ENCODE measurements at regions not wholly inside any gene's neighbourhood (a gene's known extent, or its start where the extent isn't known, plus 50 kb on each side); places are given as distances from the start of the nearest gene placed in this dataset.

DNA sequence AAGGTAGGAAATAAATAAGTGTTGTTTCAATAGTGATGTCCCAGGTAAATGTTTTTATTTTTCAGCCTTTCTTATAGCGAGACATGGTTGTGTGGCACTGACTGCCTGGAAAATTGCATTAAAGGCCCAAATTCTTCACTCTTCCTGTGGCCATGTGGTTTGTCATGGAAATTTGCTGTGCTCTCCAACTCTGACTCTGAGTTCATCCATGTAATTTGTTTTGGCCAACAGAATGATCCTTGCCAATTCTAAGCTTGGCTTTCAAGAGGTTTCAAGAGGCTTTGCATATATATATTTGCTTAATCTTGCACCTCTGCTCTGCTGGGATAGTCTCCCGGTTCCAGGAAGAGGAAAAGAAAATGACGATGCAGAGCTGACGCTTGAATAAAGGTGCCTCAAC is 107.5 kb upstream of the ARHGEF26 start:
- Mint-ChIP-seq H3K4me3 (no peak overlapping the region), H3K36me3 (ENCODE audit: low read depth) (no peaks in the 10 kb centered on the region), H3K27me3 (no peaks in the 10 kb centered on the region), H3K27ac (no peak overlapping the region), H3K4me1 (ENCODE audit: low read depth) (no peaks in the 10 kb centered on the region), H3K9me3 (no peaks in the 10 kb centered on the region)
- intact Hi-C loops (cut with micrococcal nuclease) = loop anchor here (10.0 kb wide), 2 partner anchors 229 to 989 kb away; no protein-coding TSS in a partner anchor

DNA sequence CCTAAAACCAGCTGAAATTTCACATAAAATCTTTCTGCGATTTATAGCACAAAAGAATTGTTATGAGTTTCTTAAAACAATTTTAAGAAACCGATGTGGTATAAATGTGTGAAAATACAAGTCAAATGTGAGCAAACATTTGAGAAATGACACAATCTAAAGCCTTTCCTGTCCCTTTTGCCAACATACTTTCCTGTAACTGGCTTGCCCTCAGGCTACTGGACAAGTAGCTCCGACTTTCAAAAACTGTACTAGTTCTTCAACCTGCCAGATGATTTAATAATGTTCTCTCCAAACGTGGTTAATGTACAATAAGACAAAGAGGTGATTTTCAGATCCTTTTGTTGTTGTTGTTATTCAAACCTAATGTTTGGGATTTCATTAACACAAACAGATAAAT is 105.9 kb upstream of the ARHGEF26 start:
- no peak overlapping the region for H3K27ac Mint-ChIP-seq
- intact Hi-C loops (cut with micrococcal nuclease) = loop anchor here (10.0 kb wide), 2 partner anchors 231 to 991 kb away; no protein-coding TSS in a partner anchor

GRCh38 chr3:154018100-154018696 is 103.0 kb upstream of the ARHGEF26 start:
- Mint-ChIP-seq H3K36me3 (ENCODE audit: low read depth) (no peaks in the 10 kb centered on the region), H3K27ac (no peak overlapping the region), H3K9me3 (no peaks in the 10 kb centered on the region), H3K4me3 (no peak overlapping the region), H3K27me3 (no peaks in the 10 kb centered on the region), H3K4me1 (ENCODE audit: low read depth) (no peaks in the 10 kb centered on the region)
- intact Hi-C loops (cut with micrococcal nuclease) = loop anchor here (10.0 kb wide), 2 partner anchors 233 to 993 kb away; no protein-coding TSS in a partner anchor

More for the DNA sequence above, 105.9 kb upstream of the ARHGEF26 start:
- H3K27me3 Mint-ChIP-seq = no peaks in the 10 kb centered on the region
- H3K36me3 Mint-ChIP-seq (ENCODE audit: low read depth) = no peaks in the 10 kb centered on the region
- H3K9me3 Mint-ChIP-seq = no peaks in the 10 kb centered on the region
- no peak overlapping the region for H3K4me3 Mint-ChIP-seq
- no peaks in the 10 kb centered on the region for H3K4me1 Mint-ChIP-seq (ENCODE audit: low read depth)

DNA sequence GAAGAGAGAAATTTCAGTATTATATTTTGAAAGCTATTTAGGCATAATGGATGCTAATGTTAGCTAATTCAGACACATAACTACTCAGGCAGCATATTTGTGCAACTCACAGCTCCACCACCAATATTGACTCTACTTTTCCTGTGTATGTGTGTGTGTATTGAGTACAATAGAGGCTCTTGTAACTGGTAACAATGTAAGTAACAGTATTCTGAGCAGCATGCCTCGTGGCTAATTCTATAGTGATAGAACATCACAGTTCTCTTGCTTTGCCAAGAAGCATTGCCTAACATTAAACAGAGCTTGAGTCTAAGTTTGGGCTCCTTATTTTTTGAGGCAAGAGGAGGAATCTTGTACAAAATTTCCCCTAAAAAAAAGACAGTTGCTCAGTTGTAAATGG is 98.6 kb upstream of the ARHGEF26 start:
- no peaks in the 10 kb centered on the region for H3K4me1 Mint-ChIP-seq (ENCODE audit: low read depth)
- H3K27me3 Mint-ChIP-seq = no peaks in the 10 kb centered on the region
- H3K36me3 Mint-ChIP-seq (ENCODE audit: low read depth) = no peaks in the 10 kb centered on the region
- H3K4me3 Mint-ChIP-seq = no peak overlapping the region
- H3K27ac Mint-ChIP-seq = no peak overlapping the region
- intact Hi-C loops (cut with micrococcal nuclease) = no loop called here
- H3K9me3 Mint-ChIP-seq = no peaks in the 10 kb centered on the region

DNA sequence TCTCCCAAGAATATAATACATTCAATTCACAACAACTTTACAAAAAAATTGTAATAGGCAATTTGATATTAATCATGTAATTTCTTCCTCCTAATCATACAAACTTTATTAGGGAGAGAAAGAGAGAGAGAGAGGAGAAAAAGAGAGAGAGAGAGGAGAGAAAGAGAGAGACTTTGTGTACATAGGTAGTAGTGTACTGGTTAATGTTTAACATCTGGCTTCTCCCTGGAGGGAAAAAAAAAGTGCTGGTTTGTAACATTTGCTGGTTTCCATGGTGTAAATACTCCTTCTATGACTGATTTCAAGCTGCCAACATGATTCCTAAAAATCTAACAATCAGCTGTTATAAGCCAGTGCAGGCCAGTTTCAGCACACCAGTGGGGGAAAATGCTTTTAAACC is 98.0 kb upstream of the ARHGEF26 start:
- H3K9me3 Mint-ChIP-seq = no peaks in the 10 kb centered on the region
- H3K27me3 Mint-ChIP-seq = no peaks in the 10 kb centered on the region
- H3K4me3 Mint-ChIP-seq = no peak overlapping the region
- no peaks in the 10 kb centered on the region for H3K4me1 Mint-ChIP-seq (ENCODE audit: low read depth)
- intact Hi-C loops (cut with micrococcal nuclease) = no loop called here
- H3K36me3 Mint-ChIP-seq (ENCODE audit: low read depth) = no peaks in the 10 kb centered on the region
- no peak overlapping the region for H3K27ac Mint-ChIP-seq

GRCh38 chr3:154025007-154025406 is 96.2 kb upstream of the ARHGEF26 start:
- no peaks in the 10 kb centered on the region for H3K4me1 Mint-ChIP-seq (ENCODE audit: low read depth)
- intact Hi-C loops (cut with micrococcal nuclease) = no loop called here
- H3K9me3 Mint-ChIP-seq = no peaks in the 10 kb centered on the region
- H3K27me3 Mint-ChIP-seq = no peaks in the 10 kb centered on the region
- H3K27ac Mint-ChIP-seq = no peak overlapping the region
- H3K36me3 Mint-ChIP-seq (ENCODE audit: low read depth) = no peaks in the 10 kb centered on the region
- H3K4me3 Mint-ChIP-seq = no peak overlapping the region

DNA sequence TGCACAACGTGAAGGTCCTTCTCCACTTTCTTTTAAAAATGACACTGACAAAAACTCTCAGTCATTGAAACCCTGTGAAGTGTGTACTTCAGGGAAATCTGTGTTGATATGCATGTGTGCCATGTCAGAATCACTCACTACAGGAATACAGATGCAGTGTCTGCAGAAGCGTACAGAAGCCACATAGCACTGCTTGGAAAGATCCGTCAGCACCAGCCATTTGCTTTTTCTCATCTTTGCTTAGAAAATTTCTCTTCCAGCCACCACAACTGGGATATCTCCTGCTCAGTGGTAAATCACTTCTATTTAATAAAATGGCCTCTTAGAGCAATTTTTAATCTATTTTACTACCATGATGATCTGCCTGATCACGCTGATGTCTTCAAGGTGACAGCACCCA is 91.3 kb upstream of the ARHGEF26 start:
- no peaks in the 10 kb centered on the region for H3K4me1 Mint-ChIP-seq (ENCODE audit: low read depth)
- no peaks in the 10 kb centered on the region for H3K36me3 Mint-ChIP-seq (ENCODE audit: low read depth)
- no peaks in the 10 kb centered on the region for H3K27me3 Mint-ChIP-seq
- no peaks in the 10 kb centered on the region for H3K9me3 Mint-ChIP-seq
- no peak overlapping the region for H3K4me3 Mint-ChIP-seq
- H3K27ac Mint-ChIP-seq = no peak overlapping the region
- intact Hi-C loops (cut with micrococcal nuclease) = no loop called here

DNA sequence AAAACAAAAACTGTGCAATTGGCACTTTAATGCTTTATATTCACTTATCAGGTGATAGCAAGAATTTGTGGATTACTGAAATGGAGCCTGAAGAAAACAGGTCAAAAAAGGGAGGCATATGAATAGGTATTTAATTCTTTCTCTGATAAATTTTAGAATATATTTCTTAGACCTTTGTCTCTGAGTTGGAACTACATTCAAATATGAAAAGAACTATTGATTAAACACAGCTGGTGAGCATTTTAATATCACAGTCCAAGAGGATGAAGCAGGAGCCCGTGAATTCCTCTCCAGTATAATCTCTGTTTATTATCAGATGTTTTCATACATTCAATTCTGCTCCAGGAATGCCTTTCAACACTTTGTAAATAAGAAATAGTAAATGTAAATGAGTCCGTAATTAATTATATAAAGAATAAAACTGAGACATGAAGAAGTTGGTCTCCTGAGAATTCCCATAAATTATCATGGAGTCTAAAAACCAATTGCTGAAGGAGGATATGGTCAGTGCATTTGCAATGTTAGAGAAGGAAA is 86.3 kb upstream of the ARHGEF26 start:
- no peaks in the 10 kb centered on the region for H3K27me3 Mint-ChIP-seq
- H3K9me3 Mint-ChIP-seq = no peaks in the 10 kb centered on the region
- intact Hi-C loops (cut with micrococcal nuclease) = no loop called here
- no peaks in the 10 kb centered on the region for H3K36me3 Mint-ChIP-seq (ENCODE audit: low read depth)
- H3K27ac Mint-ChIP-seq = no peak overlapping the region
- H3K4me3 Mint-ChIP-seq = no peak overlapping the region
- H3K4me1 Mint-ChIP-seq (ENCODE audit: low read depth) = no peaks in the 10 kb centered on the region

DNA sequence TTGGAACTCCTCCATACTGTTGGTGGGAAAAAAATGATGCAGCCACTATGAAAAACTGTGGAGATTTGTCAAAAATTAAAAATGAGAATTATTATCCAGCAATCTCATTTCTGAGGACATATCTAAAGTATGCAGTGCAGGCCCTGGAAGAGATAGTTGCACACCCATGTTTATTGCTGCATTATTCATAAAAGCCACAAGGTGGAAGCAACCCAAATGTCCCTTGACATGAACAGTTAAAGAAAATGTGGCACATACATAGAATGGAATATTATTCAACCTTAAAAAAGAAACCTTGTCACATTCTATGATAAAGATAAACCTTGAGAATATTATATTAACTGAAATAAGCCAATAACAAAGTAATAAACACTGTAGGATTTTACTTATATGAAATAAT is 80.9 kb upstream of the ARHGEF26 start:
- Mint-ChIP-seq H3K9me3 (no peaks in the 10 kb centered on the region), H3K36me3 (ENCODE audit: low read depth) (no peaks in the 10 kb centered on the region), H3K4me1 (ENCODE audit: low read depth) (no peaks in the 10 kb centered on the region), H3K27me3 (no peaks in the 10 kb centered on the region), H3K27ac (no peak overlapping the region), H3K4me3 (no peak overlapping the region)
- intact Hi-C loops (cut with micrococcal nuclease) = loop anchor here (2.0 kb wide), 1 partner anchor 213 kb away; no protein-coding TSS in a partner anchor

DNA sequence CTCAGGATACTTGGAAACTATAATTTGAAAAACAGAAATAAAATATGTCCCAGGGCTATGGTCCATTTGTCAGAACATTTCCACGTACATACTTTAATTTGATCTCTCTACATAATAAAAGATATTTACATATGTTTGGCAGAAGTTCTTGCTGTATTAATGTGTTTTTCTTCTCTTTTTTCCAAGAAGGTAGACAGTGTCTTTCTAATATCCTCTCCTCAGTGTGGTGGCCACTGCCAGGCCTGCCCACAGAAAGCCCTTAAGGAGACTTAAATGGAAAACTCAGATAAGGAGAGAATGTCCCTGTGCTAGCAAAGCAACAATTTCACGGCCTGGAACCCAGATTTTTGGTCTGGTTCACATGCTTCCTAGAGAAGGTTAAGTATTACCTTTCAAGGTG is 76.5 kb upstream of the ARHGEF26 start:
- Mint-ChIP-seq H3K4me1 (ENCODE audit: low read depth) (no peaks in the 10 kb centered on the region), H3K27me3 (no peaks in the 10 kb centered on the region), H3K36me3 (ENCODE audit: low read depth) (no peaks in the 10 kb centered on the region), H3K27ac (no peak overlapping the region), H3K9me3 (no peaks in the 10 kb centered on the region), H3K4me3 (no peak overlapping the region)
- intact Hi-C loops (cut with micrococcal nuclease) = no loop called here

GRCh38 chr3:154050216-154050615 is 71.0 kb upstream of the ARHGEF26 start:
- no peaks in the 10 kb centered on the region for H3K4me1 Mint-ChIP-seq (ENCODE audit: low read depth)
- intact Hi-C loops (cut with micrococcal nuclease) = no loop called here
- H3K27ac Mint-ChIP-seq = no peak overlapping the region
- H3K36me3 Mint-ChIP-seq (ENCODE audit: low read depth) = no peaks in the 10 kb centered on the region
- H3K27me3 Mint-ChIP-seq = no peaks in the 10 kb centered on the region
- no peak overlapping the region for H3K4me3 Mint-ChIP-seq
- H3K9me3 Mint-ChIP-seq = no peaks in the 10 kb centered on the region

- no peaks in the 10 kb centered on the region for H3K36me3 Mint-ChIP-seq (ENCODE audit: low read depth)
- no peak overlapping the region for H3K27ac Mint-ChIP-seq
- no peak overlapping the region for H3K4me3 Mint-ChIP-seq
- H3K27me3 Mint-ChIP-seq = no peaks in the 10 kb centered on the region
- intact Hi-C loops (cut with micrococcal nuclease) = no loop called here
- no peaks in the 10 kb centered on the region for H3K4me1 Mint-ChIP-seq (ENCODE audit: low read depth)
- no peaks in the 10 kb centered on the region for H3K9me3 Mint-ChIP-seq
These were observed 70.4 kb upstream of the ARHGEF26 start for GRCh38 chr3:154050766-154051165.

- Mint-ChIP-seq H3K36me3 (ENCODE audit: low read depth) (no peaks in the 10 kb centered on the region), H3K27me3 (no peaks in the 10 kb centered on the region), H3K27ac (no peak overlapping the region), H3K4me3 (no peak overlapping the region), H3K4me1 (ENCODE audit: low read depth) (no peaks in the 10 kb centered on the region), H3K9me3 (peaks cover 7% of the 10 kb centered on the region)
- intact Hi-C loops (cut with micrococcal nuclease) = no loop called here
These were observed 61.4 kb upstream of the ARHGEF26 start for GRCh38 chr3:154059833-154060232.

DNA sequence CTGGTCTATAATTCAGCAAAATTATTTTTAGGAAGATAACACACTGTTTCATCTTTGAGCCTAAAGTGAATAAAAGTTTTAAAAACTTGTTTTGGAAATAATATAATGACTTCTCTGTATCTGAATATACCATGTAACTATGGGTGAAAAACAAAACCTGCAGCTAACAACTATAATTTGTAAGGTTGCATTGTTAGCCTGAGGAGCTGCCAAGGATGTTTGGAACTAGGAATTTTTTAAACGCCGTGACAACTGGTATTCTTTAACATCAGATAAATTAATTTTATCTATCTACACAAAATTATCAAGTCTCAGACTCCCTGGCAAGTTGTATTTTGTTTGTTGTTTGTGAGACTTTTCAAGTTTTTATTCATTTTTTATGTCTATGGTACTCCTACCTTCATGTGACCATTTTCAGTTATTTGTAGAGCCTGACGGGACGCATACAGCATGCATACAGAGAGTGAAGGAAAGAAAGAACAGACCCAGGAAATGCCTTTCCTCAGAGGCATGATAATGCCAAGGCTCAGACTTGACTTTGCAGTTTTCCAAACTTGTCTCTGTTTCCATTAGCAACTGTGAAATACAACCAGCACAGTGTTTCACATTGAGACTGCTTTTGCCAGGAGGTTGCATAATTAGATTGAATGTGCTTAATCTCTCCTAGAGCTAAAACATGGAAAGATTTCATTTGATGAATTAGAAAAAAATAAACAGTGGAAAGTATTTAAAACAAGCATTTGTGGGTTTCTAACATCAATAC is 60.8 kb upstream of the ARHGEF26 start:
- Mint-ChIP-seq H3K4me1 (ENCODE audit: low read depth) (no peaks in the 10 kb centered on the region), H3K27me3 (no peaks in the 10 kb centered on the region), H3K4me3 (no peak overlapping the region), H3K27ac (no peak overlapping the region), H3K36me3 (ENCODE audit: low read depth) (no peaks in the 10 kb centered on the region), H3K9me3 (peaks cover 7% of the 10 kb centered on the region)
- intact Hi-C loops (cut with micrococcal nuclease) = no loop called here
